Fibroblast of lung (primary cell): ENCODE measurements at regions not wholly inside any gene's neighbourhood (a gene's known extent, or its start where the extent isn't known, plus 50 kb on each side); places are given as distances from the start of the nearest gene placed in this dataset.

Source experiments
- DNase-seq, 2 donors: peaks; one replicate each; pipeline versions ENCODE4 v3.0.0 to v3.0.0-alpha.2; 2010; ENCODE audit warnings: low read depth in 2 of 2
- H2AFZ ChIP-seq: 2 replicates; pipeline ENCODE4 v1.5.1; 2012; ENCODE audit warnings: low read length, control low read depth, inconsistent platforms
- H3K27ac ChIP-seq: 2 replicates; pipeline ENCODE4 v1.5.1; 2011; ENCODE audit warnings: low read length, control low read depth; ENCODE audit not compliant: insufficient read depth
- H3K27me3 ChIP-seq: 2 replicates; pipeline ENCODE4 v1.5.1; 2011; ENCODE audit warnings: mild to moderate bottlenecking, low read length; ENCODE audit not compliant: control insufficient read depth, insufficient read depth
- H3K36me3 ChIP-seq: 2 replicates; pipeline ENCODE4 v1.5.1; 2011; ENCODE audit warnings: low read length; ENCODE audit not compliant: control insufficient read depth, insufficient read depth
- H3K4me1 ChIP-seq: 2 replicates; pipeline ENCODE4 v1.5.1; 2011; ENCODE audit warnings: low read length; ENCODE audit not compliant: control insufficient read depth, insufficient read depth; ENCODE audit errors: extremely low read depth
- H3K4me2 ChIP-seq: 2 replicates; pipeline ENCODE4 v1.5.1; 2011; ENCODE audit warnings: low read length, control low read depth; ENCODE audit not compliant: insufficient read depth; ENCODE audit errors: extremely low read depth
- H3K4me3 ChIP-seq, 4 experiments: fragments of 200-600 bp in 1 of 4; sonication (generic) in 1 of 4; replicated peaks in 1 of 4; 2 replicates each; pipeline ENCODE4 v1.5.1; 2011 to 2016; ENCODE audit warnings: low read length in 4 of 4, low read depth in 3 of 4, mild to moderate bottlenecking in 3 of 4, control low read depth in 2 of 4, inconsistent platforms in 1 of 4, mixed read lengths in 1 of 4; ENCODE audit not compliant: insufficient read depth in 1 of 4; ENCODE audit errors: control extremely low read depth in 1 of 4
- H3K79me2 ChIP-seq: 2 replicates; pipeline ENCODE4 v1.5.1; 2012; ENCODE audit warnings: mild to moderate bottlenecking, low read length, inconsistent platforms; ENCODE audit not compliant: control insufficient read depth, insufficient read depth
- H3K9ac ChIP-seq: 2 replicates; pipeline ENCODE4 v1.5.1; 2011; ENCODE audit warnings: mild to moderate bottlenecking, low read length, control low read depth; ENCODE audit not compliant: insufficient read depth
- H3K9me3 ChIP-seq: 2 replicates; pipeline ENCODE4 v1.5.1; 2012; ENCODE audit warnings: low read depth, low read length; ENCODE audit not compliant: control insufficient read depth, insufficient read depth
- H4K20me1 ChIP-seq: 2 replicates; pipeline ENCODE4 v1.5.1; 2011; ENCODE audit warnings: low read length; ENCODE audit not compliant: control insufficient read depth, insufficient read depth; ENCODE audit errors: extremely low read depth
- EZH2 ChIP-seq: IDR thresholded peaks from 2 replicates; pipeline ENCODE4 v1.5.1; 2012; ENCODE audit warnings: low read length, control low read depth, mild to moderate bottlenecking; ENCODE audit errors: missing control alignments
- TF ChIP-seq, protein P1 (sequence below), 2 donors: IDR thresholded peaks in 1 of 2; conservative IDR thresholded peaks in 1 of 2; 1 replicate in 1 of 2; 2 replicates in 1 of 2; pipeline ENCODE4 v1.5.1; 2011 to 2012; ENCODE audit warnings: low read length in 2 of 2, control low read depth in 1 of 2, inconsistent platforms in 1 of 2, low read depth in 1 of 2, mild to moderate bottlenecking in 1 of 2

DNA sequence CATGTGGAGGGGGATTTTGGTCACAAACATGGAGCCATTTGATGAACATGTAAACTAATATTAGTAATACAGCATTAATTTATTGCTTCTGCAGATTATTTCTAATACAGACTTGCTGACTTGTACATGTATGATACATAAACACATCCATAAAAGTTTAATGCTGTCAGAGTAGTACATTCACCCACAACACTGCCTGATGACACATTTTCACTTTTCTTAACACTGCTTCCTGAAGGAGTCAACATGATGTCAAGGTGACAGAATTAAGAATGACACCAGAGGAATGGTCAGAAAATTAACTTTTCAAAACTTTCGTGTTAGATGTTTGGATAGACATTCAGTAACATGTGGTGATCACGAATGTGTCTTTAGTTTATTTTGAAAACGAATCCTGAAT is 199.4 kb downstream of the SATB1 start:
- Histone ChIP-seq H3K27me3 (no peaks in the 10 kb centered on the region), H3K36me3 (no peaks in the 10 kb centered on the region), H2AFZ (no peak overlapping the region), H3K27ac (no peak overlapping the region), H4K20me1 (no peaks in the 10 kb centered on the region), H3K79me2 (no peaks in the 10 kb centered on the region), H3K9me3 (no peaks in the 10 kb centered on the region), H3K4me3 (no peak overlapping the region), H3K4me1 (no peaks in the 10 kb centered on the region), H3K9ac (no peak overlapping the region), H3K4me2 (no peak overlapping the region)
- TF ChIP-seq, protein P1, sequence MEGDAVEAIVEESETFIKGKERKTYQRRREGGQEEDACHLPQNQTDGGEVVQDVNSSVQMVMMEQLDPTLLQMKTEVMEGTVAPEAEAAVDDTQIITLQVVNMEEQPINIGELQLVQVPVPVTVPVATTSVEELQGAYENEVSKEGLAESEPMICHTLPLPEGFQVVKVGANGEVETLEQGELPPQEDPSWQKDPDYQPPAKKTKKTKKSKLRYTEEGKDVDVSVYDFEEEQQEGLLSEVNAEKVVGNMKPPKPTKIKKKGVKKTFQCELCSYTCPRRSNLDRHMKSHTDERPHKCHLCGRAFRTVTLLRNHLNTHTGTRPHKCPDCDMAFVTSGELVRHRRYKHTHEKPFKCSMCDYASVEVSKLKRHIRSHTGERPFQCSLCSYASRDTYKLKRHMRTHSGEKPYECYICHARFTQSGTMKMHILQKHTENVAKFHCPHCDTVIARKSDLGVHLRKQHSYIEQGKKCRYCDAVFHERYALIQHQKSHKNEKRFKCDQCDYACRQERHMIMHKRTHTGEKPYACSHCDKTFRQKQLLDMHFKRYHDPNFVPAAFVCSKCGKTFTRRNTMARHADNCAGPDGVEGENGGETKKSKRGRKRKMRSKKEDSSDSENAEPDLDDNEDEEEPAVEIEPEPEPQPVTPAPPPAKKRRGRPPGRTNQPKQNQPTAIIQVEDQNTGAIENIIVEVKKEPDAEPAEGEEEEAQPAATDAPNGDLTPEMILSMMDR (conservative IDR thresholded peaks at IDR 0.05 in 1 of 2, IDR thresholded peaks at IDR 0.05 in 1 of 2; ENCODE audit: low read depth in 1 of 2, low read length in 2 of 2): no peak
- TF ChIP-seq EZH2: no peak
- no peak for DNase-seq

DNA sequence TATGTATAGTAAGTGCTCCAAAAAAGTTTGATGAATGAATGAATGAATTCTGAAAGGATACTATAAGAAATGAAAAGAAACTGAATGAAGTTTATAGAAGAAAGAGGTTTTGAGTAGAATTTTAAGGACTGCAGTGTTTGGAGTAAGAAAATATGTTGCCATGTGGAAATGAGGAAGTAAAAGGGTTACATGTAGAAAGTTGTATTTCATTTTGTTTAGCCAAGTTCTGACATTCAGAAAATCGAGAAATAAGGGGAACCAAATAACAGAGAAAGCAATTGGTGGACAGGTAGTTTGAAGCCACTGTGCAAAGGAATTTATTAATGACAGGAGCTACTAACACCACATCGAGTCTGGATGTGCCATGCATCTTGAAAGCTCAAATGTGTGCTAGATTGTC is 200.7 kb downstream of the SATB1 start:
- H3K79me2 ChIP-seq: no peaks in the 10 kb centered on the region
- no peak overlapping the region for H3K27ac ChIP-seq
- DNase-seq: no peak
- no peaks in the 10 kb centered on the region for H3K36me3 ChIP-seq
- no peak for TF ChIP-seq EZH2
- TF ChIP-seq, protein P1 (conservative IDR thresholded peaks at IDR 0.05 in 1 of 2, IDR thresholded peaks at IDR 0.05 in 1 of 2; ENCODE audit: low read depth in 1 of 2, low read length in 2 of 2): no peak
- no peaks in the 10 kb centered on the region for H3K4me1 ChIP-seq
- H3K4me2 ChIP-seq: no peak overlapping the region
- no peaks in the 10 kb centered on the region for H3K9me3 ChIP-seq
- no peaks in the 10 kb centered on the region for H3K27me3 ChIP-seq
- no peak overlapping the region for H3K4me3 ChIP-seq
- no peaks in the 10 kb centered on the region for H4K20me1 ChIP-seq
- no peak overlapping the region for H3K9ac ChIP-seq
- no peak overlapping the region for H2AFZ ChIP-seq

DNA sequence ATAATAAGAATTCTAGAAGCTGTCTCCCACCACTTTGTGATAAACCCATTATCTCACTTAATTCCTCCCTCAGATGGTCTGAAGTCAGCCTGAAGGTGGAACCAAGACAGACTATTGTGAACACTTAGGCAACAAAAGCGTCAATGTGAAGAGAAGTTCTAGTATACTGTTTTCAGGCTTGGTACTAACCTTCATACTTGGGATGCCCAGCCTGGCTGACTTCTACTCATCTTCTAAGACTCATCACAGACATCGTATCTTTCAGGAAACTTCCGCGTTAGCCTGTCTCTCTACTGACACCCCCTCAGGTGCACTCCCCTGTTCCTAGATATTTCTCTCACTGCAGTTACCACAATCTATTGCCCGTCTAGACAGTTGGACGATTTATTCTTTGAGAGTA is 201.2 kb downstream of the SATB1 start:
- Histone ChIP-seq H3K4me2 (no peak overlapping the region), H3K4me3 (no peak overlapping the region), H3K4me1 (no peaks in the 10 kb centered on the region), H3K79me2 (no peaks in the 10 kb centered on the region), H3K27ac (no peak overlapping the region), H3K36me3 (no peaks in the 10 kb centered on the region), H2AFZ (no peak overlapping the region), H3K9ac (no peak overlapping the region), H3K9me3 (no peaks in the 10 kb centered on the region), H3K27me3 (no peaks in the 10 kb centered on the region), H4K20me1 (no peaks in the 10 kb centered on the region)
- DNase-seq: no peak
- TF ChIP-seq EZH2: no peak
- TF ChIP-seq, protein P1 (conservative IDR thresholded peaks at IDR 0.05 in 1 of 2, IDR thresholded peaks at IDR 0.05 in 1 of 2; ENCODE audit: low read depth in 1 of 2, low read length in 2 of 2): no peak
